K562 (cell line): ENCODE measurements at regions not wholly inside any gene's neighbourhood (a gene's known extent, or its start where the extent isn't known, plus 50 kb on each side); places are given as distances from the start of the nearest gene placed in this dataset.

Source experiments
- RBM22 ChIP-seq: fragments of 200-400 bp; formaldehyde crosslinking; IDR thresholded peaks from 2 replicates; pipeline ENCODE4 v1.6.1; 2018; ENCODE audit warnings: low read length, low read depth; ENCODE audit not compliant: poor library complexity, severe bottlenecking
- SRSF3 ChIP-seq: fragments of 200-400 bp; formaldehyde crosslinking; IDR thresholded peaks from 2 replicates; pipeline ENCODE4 v1.6.1; 2016; ENCODE audit warnings: mild to moderate bottlenecking, low read length, moderate library complexity; ENCODE audit not compliant: insufficient read depth
- TF ChIP-seq, protein P1 (sequence below): fragments of 200-600 bp; sonication (generic); IDR thresholded peaks from one replicate; pipeline ENCODE4 v1.6.1; 2012; ENCODE audit warnings: mild to moderate bottlenecking, low read depth, low read length, inconsistent platforms

DNA sequence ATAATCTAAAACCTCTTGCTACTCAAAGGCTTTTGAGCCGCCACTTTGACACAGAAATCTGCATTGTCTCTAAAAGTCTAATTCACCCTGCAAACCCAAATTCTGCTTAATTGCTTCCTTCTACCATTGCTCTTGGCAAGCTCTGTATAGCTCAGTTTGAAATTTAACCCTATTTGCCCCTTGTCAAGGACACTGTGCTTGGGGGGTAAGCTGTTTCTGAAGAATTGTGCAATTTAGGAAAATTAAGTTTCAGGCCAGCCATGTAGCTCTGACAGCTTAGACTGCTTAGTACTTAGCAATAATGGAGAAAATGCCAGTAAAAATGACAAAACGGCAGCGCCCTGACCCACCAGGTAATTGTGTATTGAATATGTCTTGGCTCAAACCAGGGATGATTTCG is 282.2 kb downstream of the OLFM4 start (continued):
- TF ChIP-seq, protein P1, sequence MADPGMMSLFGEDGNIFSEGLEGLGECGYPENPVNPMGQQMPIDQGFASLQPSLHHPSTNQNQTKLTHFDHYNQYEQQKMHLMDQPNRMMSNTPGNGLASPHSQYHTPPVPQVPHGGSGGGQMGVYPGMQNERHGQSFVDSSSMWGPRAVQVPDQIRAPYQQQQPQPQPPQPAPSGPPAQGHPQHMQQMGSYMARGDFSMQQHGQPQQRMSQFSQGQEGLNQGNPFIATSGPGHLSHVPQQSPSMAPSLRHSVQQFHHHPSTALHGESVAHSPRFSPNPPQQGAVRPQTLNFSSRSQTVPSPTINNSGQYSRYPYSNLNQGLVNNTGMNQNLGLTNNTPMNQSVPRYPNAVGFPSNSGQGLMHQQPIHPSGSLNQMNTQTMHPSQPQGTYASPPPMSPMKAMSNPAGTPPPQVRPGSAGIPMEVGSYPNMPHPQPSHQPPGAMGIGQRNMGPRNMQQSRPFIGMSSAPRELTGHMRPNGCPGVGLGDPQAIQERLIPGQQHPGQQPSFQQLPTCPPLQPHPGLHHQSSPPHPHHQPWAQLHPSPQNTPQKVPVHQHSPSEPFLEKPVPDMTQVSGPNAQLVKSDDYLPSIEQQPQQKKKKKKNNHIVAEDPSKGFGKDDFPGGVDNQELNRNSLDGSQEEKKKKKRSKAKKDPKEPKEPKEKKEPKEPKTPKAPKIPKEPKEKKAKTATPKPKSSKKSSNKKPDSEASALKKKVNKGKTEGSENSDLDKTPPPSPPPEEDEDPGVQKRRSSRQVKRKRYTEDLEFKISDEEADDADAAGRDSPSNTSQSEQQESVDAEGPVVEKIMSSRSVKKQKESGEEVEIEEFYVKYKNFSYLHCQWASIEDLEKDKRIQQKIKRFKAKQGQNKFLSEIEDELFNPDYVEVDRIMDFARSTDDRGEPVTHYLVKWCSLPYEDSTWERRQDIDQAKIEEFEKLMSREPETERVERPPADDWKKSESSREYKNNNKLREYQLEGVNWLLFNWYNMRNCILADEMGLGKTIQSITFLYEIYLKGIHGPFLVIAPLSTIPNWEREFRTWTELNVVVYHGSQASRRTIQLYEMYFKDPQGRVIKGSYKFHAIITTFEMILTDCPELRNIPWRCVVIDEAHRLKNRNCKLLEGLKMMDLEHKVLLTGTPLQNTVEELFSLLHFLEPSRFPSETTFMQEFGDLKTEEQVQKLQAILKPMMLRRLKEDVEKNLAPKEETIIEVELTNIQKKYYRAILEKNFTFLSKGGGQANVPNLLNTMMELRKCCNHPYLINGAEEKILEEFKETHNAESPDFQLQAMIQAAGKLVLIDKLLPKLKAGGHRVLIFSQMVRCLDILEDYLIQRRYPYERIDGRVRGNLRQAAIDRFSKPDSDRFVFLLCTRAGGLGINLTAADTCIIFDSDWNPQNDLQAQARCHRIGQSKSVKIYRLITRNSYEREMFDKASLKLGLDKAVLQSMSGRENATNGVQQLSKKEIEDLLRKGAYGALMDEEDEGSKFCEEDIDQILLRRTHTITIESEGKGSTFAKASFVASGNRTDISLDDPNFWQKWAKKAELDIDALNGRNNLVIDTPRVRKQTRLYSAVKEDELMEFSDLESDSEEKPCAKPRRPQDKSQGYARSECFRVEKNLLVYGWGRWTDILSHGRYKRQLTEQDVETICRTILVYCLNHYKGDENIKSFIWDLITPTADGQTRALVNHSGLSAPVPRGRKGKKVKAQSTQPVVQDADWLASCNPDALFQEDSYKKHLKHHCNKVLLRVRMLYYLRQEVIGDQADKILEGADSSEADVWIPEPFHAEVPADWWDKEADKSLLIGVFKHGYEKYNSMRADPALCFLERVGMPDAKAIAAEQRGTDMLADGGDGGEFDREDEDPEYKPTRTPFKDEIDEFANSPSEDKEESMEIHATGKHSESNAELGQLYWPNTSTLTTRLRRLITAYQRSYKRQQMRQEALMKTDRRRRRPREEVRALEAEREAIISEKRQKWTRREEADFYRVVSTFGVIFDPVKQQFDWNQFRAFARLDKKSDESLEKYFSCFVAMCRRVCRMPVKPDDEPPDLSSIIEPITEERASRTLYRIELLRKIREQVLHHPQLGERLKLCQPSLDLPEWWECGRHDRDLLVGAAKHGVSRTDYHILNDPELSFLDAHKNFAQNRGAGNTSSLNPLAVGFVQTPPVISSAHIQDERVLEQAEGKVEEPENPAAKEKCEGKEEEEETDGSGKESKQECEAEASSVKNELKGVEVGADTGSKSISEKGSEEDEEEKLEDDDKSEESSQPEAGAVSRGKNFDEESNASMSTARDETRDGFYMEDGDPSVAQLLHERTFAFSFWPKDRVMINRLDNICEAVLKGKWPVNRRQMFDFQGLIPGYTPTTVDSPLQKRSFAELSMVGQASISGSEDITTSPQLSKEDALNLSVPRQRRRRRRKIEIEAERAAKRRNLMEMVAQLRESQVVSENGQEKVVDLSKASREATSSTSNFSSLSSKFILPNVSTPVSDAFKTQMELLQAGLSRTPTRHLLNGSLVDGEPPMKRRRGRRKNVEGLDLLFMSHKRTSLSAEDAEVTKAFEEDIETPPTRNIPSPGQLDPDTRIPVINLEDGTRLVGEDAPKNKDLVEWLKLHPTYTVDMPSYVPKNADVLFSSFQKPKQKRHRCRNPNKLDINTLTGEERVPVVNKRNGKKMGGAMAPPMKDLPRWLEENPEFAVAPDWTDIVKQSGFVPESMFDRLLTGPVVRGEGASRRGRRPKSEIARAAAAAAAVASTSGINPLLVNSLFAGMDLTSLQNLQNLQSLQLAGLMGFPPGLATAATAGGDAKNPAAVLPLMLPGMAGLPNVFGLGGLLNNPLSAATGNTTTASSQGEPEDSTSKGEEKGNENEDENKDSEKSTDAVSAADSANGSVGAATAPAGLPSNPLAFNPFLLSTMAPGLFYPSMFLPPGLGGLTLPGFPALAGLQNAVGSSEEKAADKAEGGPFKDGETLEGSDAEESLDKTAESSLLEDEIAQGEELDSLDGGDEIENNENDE = no peak
- TF ChIP-seq SRSF3 (no peak), RBM22 (no peak)
